ENCODE measurements at regions not wholly inside any gene's neighbourhood (a gene's known extent, or its start where the extent isn't known, plus 50 kb on each side); places are given as distances from the start of the nearest gene placed in this dataset.

DNA sequence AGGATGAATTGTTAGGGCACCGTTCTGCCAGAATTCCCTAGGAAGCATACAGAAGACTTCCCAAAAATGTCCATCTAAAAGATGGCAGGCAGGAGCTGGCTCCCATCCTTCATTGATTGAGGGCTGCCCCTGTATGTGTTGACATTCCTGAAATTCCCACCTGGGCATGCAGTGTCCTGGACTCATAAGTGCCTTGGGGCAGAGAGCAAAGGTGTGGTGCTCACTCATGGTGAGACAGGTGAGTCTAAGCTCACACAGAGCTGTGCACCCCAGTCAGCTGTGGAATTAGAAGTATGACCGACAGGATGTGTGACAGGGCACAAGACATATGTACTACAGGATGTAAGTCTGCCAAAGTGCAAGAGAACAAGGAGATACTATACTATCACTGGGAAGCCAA is 271.9 kb downstream of the MID1IP1 start:
- TF ChIP-seq, protein P1, sequence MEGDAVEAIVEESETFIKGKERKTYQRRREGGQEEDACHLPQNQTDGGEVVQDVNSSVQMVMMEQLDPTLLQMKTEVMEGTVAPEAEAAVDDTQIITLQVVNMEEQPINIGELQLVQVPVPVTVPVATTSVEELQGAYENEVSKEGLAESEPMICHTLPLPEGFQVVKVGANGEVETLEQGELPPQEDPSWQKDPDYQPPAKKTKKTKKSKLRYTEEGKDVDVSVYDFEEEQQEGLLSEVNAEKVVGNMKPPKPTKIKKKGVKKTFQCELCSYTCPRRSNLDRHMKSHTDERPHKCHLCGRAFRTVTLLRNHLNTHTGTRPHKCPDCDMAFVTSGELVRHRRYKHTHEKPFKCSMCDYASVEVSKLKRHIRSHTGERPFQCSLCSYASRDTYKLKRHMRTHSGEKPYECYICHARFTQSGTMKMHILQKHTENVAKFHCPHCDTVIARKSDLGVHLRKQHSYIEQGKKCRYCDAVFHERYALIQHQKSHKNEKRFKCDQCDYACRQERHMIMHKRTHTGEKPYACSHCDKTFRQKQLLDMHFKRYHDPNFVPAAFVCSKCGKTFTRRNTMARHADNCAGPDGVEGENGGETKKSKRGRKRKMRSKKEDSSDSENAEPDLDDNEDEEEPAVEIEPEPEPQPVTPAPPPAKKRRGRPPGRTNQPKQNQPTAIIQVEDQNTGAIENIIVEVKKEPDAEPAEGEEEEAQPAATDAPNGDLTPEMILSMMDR (conservative IDR thresholded peaks at IDR 0.05; ENCODE audit: low read depth, low read length): no peak
- TF ChIP-seq EZH2phosphoT487 (IDR thresholded peaks at IDR 0.05; ENCODE audit: borderline replicate concordance, low read length) (no peak), EZH2 (IDR thresholded peaks at IDR 0.05; ENCODE audit: low read length, unreplicated experiment) (no peak)
